Mammary epithelial cell (primary cell): ENCODE measurements at regions not wholly inside any gene's neighbourhood (a gene's known extent, or its start where the extent isn't known, plus 50 kb on each side); places are given as distances from the start of the nearest gene placed in this dataset.

ENCODE experiments used
- EZH2 ChIP-seq: IDR thresholded peaks from 2 replicates; pipeline ENCODE4 v1.6.1; 2012; ENCODE audit warnings: low read length, inconsistent platforms, borderline replicate concordance
- TF ChIP-seq, protein P1 (sequence below), 2 donors: IDR thresholded peaks in 1 of 2; conservative IDR thresholded peaks in 1 of 2; 2 replicates each; pipeline ENCODE4 v1.5.1; 2011 to 2012; ENCODE audit warnings: inconsistent platforms in 2 of 2, low read length in 2 of 2, mild to moderate bottlenecking in 2 of 2, control low read depth in 1 of 2, low read depth in 1 of 2; ENCODE audit not compliant: insufficient read depth in 1 of 2; ENCODE audit errors: extremely low read depth in 1 of 2

DNA sequence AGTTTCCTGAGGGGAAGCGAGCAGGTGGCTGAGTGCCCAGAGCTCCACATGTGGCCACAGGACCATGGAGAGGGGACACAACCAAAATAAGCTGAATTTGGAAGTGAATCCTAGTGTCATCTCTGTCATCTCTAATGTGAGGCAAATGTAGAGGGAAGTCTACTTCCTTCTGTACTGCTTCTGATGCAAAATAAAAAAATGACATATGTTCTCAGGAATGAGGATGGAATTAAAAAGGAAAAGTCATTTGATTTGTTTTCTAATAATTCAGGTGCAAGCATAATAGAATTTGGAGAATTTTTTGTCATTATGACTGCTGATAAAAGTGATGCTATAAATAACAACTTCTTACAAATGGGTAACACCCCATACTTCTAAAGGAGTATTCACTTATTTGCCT, 59.5 kb upstream of the POU1F1 start:
- TF ChIP-seq, protein P1, sequence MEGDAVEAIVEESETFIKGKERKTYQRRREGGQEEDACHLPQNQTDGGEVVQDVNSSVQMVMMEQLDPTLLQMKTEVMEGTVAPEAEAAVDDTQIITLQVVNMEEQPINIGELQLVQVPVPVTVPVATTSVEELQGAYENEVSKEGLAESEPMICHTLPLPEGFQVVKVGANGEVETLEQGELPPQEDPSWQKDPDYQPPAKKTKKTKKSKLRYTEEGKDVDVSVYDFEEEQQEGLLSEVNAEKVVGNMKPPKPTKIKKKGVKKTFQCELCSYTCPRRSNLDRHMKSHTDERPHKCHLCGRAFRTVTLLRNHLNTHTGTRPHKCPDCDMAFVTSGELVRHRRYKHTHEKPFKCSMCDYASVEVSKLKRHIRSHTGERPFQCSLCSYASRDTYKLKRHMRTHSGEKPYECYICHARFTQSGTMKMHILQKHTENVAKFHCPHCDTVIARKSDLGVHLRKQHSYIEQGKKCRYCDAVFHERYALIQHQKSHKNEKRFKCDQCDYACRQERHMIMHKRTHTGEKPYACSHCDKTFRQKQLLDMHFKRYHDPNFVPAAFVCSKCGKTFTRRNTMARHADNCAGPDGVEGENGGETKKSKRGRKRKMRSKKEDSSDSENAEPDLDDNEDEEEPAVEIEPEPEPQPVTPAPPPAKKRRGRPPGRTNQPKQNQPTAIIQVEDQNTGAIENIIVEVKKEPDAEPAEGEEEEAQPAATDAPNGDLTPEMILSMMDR (conservative IDR thresholded peaks at IDR 0.05 in 1 of 2, IDR thresholded peaks at IDR 0.05 in 1 of 2; ENCODE audit: extremely low read depth in 1 of 2, insufficient read depth in 1 of 2, low read depth in 1 of 2, low read length in 2 of 2), result no peak
- TF ChIP-seq EZH2, result no peak
